Left forelimb (tissue), 1 donor: ENCODE measurements at regions not wholly inside any gene's neighbourhood (a gene's known extent, or its start where the extent isn't known, plus 50 kb on each side); places are given as distances from the start of the nearest gene placed in this dataset.

Source experiments
- DNase-seq: peaks from one replicate; pipeline ENCODE4 v3.0.0-alpha.2; 2018; ENCODE audit warnings: low spot score

DNA sequence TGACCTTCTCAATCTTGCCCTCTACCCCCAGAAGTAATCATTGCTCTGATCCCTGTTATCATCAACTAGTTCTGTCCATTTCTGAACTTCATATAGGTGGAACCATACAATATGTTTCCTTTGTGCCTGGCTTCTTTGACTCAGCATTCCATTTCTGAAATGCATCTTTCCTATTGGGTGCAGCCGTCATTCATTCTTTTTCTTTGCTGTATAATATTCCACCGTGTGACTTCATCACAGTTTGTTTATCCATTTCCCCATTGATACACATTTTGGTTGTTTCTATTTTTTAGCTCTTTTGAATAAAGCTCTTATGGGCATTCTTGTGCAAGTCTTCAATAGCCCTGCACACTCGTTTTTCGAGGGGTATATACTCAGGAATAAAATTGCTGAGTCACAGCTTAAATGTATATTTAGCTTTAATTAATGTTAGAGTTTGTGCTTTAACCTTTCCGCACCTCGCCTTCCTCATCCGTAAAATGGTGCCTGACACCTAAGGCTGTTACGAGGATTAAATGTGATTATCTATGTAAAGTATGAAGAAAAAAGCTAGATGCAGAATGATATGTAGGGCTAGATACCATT, 491.6 kb downstream of the MIAT start:
- DNase-seq = no peak

DNA sequence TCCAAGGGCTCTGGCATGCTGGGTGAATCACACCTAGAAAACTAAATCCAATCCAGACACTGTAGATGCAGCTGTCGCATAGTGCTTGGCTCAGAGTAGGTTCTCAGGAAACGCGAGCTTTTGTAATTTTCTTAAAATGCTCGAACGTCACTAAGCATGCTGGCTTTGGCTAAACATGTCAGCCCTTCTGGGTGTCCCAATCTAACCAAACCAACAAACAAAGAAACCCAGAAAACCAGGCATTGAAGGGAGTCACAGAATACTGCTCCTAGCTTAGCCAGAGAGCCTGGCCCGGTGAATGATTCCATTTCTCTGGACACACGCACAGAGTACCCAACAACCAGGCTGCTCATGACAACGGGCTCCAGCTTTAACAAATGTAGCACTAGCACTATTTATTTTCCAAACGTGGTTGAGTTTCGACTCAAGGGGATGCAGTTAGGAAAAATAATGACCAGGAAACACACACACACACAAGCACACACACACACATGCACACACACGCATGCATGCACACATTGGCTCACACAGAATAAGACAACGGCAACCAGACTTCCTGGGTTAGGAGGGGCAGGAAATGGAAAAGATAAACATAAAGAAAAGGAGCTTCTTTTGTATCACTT, 492.6 kb downstream of the MIAT start:
- no peak for DNase-seq

DNA sequence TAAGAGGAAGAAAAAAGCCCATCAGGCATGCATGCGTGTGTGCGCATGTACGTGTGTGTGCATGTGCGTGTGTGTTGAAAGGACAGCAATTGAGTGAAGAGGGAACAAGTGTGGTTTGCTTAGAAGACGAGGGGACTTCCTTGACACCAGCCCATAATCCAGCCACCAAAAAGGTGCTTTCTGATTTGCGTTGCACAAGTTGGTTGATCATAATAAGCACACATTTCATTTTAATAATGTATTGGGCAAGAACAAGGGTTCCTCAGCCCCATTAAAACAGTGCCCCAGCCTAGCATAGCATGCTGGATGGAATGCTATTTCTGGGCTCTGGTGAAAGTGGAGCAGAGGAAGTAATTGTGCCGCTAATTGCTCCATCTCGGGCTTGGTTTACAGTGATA, 493.2 kb downstream of the MIAT start:
- DNase-seq = no peak

DNA sequence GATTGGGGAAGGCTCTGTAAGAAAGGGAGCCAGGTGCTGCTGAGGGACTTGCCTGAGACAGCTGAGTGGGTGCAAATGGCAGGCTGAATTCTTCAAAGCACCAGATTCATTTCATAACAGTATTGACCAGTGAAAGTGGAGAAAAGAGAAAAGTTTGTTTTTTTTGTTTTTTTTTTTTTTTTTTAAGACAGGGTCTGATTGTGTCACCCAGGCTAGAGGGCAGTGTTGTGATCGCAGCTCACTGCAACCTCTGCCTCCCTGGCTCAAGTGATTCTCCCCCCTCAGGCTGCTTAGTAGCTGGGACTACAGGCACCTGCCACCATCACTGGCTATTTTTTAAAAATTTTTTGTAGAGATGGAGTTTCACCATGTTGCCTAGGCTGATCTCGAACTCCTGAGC, 494.0 kb downstream of the MIAT start:
- DNase-seq = no peak

DNA sequence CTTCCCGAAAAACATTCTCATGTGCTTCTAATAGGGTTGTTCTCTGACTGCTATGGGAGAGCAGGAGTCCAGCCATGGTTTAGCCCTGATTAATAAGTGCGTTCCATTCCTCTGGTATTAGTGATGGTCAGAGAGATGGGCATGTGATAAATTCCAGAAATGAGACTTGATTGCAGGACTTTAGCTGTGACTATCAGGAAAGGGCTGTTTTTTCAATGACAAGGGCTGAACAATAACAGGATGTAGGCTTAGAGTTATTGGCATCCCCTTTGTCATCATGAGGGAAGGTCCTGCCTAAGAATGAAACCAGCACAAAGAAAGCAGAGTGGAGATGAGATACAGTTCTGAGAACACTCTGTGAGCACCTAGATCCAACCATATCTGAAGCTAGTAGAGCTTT, 494.6 kb downstream of the MIAT start:
- DNase-seq = no peak

DNA sequence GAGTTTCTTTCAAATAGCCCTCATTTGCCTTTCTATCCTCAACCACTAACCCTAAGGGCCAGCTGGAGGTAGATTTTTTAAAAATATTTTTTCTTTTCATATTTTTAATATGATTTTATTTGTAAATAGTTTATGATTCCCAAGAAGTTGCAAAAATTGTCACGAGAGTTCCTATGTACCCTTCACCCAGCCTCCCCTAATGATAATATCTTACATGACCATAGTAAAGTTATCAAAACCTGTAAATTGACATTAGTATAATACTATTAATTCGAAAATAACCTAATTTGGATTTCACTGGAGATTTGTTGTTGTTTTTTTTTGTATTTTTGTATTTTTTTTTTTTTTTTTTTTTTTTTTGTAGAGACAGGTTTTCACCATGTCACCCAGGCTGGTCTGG, 495.5 kb downstream of the MIAT start:
- no peak for DNase-seq

DNA sequence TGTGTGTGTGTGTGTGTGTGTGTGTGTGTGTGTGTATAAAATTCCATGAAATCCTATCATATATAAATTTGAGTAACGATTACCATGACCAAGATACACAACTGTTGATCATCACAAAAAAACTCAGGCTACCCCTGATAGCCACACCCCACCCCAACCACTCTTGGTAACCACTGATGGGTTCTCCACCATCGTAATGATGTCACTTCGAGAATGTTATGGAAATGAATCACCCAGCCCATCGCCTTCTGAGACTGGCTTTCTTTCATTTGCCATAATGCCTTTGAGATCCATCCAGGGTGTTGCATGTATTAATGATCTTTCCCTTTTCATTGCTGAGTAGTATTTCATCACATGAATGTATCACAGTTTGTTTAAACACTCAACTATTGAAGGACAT, 496.0 kb downstream of the MIAT start:
- DNase-seq = no peak

DNA sequence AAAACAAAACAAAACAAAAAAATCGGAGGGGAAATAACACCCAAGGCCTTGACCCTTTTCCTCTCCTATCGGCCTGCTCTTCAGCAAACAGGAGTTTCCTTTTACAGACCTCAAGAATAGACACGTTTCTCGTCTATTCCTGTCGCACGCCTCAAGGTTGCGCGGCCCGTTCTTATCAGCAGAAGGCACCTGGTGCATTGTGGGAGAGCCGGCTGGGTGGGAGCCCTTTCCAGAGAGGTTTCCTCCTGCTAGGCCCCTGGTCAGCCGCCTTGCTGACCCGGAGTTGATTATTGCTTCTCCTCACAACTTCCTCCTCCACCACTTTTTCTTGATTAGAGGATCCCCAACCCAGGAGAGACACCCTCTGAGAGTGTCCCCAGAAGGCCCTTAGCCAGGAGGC, 497.3 kb downstream of the MIAT start:
- no peak for DNase-seq

DNA sequence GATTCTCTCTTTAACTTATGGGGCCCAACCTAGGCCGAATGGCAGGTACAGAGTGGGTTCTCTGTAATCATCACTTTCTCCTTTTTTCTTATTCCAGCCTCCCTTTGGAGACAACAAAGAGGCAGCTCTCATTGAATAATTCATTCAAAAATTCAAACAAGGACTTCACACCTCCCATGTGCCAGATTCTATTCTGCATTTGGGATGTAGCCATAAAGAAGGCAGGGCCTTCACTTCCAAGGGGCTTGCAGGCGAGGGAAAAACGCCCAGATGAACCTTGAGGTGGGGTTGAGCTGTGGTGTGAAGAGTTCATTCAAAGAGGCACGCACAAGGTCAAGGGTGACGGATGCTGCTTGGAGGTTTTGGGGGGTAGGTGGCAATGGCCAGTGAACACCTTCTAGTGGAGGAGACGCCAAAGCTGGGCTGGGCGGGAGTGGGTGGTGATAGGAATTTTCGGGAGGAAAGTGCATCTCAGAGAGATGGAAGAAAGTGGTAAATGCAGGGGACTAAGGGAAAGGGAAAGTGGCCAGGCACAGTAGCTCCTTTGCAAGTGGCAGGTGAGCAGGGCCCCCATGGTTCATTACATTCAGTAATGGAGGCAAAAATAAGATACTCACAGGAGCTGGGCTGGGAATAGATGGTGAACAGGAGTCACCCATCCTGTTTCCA, 499.6 kb downstream of the MIAT start:
- DNase-seq = no peak

DNA sequence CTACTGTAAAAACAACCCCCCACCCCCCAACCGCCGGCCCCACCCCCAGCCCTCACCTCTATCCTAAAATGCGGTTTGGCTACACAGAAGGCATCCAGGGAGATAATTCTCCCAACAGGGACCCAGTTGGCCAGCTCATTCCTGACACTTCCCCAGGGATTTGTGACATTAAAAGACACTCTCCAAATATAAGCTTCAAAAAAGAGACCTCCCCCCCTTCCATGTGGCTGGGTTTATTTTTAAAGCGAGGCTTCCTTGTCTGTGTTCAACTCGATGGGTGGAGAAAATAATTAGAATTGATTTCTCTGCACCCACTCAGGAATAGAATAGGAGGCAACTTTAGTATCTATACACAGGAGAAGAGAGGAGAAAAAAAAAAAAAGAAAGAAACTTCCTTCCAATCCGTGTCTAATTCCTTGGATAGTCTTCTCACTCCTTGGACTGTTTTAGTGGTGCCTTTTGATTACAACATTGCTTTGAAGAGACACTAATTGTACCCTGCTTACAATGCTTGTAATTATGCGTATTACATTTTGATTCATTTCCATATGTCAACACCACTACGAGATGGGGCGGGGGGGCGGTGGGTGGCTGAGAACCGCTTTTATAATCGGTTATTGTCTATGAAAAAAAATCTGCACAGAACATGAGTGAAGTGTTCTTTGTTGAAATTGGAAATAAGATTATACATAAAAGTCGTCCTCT, 500.4 kb downstream of the MIAT start:
- DNase-seq = no peak

DNA sequence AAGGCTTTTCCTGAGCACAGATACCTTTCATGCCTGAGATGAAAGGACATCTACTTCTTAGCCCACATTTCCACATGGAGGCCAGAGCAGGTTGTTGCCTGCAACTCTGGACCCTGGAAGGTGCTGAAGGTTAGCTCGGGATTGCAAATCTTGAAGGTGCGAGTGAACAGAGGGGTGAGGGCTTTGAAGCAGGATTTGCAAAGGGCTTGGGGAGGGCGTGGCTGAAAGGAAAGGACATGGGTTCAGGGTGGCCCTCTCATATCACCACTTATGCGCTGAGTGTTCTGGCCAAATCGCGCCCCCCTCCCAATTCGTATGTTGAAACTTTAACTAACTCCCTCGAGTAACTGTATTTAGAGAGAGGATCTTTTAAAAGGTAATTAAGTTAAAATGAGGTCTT, 501.6 kb downstream of the MIAT start:
- DNase-seq = no peak

DNA sequence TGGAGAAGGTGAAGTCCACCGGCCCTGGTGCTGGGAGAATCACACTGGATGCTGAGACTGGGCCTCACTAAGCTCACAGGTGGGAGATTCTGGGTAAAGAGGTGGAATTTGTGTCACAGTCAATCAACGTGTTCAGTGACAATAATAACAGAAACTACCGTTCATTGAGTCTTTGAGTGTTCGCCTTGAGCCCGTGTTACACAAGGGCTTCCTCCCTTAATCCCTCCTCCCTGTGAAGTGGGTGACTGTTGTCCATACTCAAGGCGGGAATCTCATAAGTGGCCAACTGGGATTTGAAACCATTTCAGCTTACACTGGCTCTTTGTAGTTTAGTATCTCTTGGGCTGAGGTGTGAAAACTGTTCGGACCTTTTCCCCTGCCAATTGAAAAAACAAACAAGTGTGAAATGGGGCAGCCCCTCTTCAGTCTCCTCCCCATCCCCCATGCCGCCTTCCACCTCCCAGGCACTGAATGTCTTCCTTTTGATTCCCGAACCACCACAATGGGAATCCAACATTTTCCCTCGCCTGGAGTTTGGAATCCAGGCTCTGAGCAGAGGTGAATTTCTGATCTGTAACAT, 502.4 kb downstream of the MIAT start:
- no peak for DNase-seq

DNA sequence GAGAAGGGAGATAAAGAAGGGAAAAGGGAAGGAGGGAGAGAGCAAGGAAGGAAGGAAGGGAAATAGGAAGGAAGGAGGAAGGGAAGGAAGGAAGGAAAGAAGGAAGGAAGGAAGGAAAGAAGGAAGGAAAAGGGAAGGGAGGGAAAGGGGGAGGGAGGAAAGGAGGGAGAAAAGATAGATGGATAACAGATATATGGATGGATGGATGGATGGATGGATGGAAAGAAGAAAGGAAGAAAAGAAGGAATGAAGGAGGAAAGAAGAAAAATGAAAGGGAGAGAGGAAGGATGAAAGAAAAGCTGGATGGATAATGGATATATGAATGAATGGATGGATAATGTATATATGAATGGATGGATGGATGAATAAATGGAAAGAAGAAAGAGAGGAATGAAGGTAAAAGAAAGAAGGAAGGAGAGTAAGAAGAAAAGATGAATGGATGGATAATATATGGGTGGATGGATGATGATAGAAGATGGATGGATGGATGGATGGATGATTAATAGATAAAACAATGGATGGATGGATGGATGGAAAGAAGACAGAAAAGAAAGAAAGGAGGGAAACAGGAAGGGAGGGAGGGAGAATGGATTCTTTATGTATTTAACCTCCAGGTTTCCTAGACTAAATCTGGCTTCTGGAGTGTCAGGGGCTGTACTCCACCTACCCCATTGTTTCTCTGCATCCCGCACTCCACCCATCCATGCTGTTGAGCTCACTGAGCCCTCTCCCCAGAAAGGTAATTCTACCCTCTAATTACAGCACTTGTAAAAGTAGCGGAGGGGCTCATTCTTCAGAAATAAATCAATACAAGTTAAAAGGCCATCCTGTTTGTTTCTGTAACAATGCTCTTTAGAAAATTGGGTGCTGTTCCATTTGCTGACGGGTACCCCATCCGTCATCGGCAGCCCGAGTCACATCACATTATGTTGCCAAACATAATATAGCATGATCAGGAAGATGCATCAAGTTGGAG, 506.1 kb downstream of the MIAT start:
- DNase-seq = no peak

DNA sequence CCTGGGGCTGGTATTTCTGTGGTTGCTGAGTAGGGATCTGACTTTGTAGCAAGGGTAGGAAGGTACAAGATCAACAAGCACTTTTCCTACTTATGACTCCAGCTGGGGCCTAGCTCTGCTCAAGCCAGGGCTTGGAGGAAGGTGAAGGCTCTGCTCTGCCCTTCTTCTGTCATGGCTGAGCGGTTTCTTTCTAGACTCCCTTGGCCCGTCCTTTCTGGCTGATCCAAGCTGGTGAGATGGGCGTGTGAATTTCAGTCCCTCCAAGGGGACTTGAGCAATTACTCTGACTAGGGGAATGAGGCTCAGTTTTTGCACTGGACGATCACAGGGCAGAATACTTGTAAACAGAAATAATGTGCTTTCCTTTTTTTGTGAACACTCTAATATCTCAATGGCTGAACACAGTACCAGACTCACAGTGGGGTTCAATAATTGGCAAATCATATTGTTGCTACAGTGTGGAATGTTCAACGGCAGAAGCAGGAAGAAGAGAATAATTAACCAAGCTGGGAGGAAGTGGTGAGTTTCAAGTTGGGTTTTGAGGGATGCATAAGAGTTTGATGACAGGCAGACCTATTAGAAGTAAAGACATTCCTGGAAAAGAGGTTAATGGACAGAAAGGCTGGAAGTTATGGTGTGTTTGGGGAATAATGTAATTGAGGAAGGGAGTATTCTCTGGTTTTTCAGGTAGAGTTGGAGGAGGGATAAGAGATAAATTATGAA, 507.6 kb downstream of the MIAT start:
- DNase-seq = no peak

DNA sequence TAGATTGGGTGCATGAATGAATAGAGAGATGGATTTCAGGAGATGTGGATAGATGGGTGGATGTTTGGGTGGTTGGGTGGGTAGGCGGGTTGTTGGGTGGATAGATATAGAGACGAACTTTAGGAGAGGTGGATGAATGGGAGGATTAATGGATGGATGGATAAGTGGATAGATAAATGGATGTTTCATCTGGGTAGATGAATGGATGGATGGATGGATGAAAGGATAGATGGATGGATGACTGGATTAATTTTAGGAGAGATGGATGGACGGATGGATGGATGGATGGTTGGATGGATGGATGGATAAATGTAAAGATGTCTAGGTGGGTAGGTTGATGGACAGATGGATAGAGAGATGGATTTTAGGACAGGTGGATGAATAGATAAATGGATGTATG, 511.3 kb downstream of the MIAT start:
- no peak for DNase-seq

DNA sequence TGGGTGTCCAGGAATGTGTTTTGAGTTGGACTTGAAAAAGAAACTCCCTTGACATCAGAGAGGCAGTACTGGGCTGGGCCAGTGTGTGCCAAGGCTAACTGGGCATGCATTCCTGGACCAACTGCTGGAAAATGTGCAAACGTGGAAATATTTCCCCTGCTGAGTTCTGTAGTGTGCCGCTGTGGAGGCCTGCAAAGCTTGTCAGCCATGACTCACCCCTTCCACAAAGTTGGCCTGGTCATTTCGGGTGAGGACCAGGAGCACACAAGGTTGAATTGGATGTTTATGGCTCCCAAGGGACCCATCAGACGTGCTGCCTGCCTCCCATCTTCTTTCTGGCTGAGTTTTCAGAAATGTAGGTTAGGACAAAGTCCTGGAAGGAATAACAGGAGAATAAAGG, 513.1 kb downstream of the MIAT start:
- no peak for DNase-seq

DNA sequence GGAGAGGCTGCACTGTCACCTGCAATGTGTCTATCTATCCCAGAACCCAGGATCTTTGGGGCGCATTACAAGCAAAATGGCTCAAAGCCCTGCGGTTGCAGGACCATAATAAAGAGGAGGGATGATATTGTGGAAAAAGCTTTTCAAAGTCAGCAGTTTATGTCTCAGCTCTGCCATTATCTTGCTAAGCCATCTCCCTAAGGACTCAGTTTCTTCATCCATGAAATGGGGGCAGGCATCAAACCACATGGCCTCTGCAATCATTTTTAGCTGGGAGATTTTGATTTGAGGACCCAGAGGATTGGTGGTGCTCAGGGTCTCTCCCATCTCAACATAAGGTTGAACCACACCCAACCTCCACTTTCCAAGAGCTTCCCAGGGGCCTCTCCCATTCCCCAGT, 513.8 kb downstream of the MIAT start:
- DNase-seq = no peak

DNA sequence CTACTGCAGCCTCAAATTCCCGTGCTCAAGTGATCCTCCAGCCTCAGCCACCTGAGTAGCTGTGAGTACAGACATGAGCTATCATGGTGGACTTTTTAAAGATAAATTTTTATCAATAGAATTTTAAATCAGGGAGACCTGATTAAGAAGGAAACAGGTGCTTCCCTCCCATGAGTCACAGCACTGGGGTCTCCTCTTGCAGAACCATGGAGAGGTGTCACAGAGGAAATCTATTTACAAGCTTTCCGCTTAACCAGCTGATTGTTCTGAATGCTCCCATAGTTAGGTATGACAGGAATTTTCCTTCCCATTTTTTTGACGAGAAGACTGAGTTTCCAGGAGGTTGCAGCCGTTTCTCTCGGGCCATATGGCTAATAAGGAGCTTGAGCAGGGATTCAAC, 516.1 kb downstream of the MIAT start:
- no peak for DNase-seq

DNA sequence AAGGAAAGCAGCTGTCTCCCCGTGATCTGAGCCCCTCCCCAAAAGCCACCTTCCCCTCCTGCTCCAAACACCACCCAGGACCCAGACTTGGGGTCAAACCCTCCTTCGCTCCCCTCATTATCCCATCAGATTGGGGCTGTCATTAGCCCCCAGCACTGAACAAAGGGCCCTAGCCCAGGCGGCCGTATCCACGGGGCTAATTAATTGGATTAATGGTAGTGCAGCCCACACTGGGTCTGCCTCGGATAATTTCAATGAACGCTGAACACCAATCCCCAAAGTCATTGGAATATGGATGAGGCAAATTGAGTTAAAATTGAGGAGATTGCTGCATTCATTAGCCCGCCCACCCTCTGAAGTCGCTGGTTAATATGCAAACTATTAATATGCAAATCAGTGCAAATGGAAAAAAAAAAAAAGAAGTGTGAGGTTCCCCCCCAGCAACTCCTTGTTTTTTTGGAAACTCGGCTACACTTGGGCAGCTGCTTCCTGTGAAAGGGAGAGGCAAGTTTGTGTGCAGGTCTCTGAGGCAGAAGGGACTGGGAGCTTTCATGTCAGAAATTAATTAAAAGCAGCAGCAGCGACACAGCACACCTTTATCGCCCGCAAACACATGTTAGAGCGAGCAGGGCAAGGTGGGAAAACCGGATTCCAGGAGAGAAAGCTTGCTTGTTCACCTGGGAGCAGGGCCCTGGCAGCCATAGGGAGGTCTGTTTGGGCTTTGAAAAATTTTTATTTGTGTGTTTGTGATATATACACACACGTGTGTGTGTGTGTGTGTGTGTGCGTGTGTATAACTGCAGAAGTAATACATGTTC, 517.8 kb downstream of the MIAT start:
- no peak for DNase-seq

DNA sequence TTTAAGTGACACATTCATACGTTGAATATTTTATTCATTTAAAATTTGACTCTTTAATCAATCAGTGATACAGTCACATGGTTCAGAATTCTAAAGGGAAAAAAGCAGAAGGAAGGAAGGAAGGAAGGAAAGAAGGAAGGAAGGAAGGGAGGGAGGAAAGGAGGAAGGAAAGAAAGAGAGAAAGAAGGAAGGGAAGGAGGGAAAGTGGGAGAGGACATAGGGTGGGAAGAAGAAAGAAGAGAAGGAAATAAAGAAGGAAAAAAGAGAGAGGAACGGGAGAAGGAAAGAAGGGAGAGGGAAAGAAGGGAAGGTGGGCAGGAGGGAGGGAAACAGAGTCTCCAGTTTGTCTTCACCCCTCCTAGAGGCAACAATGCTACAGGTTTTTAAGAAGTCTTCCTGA, 518.6 kb downstream of the MIAT start:
- DNase-seq = no peak
